Right lobe of liver (tissue), 4 donors: ENCODE measurements at regions not wholly inside any gene's neighbourhood (a gene's known extent, or its start where the extent isn't known, plus 50 kb on each side); places are given as distances from the start of the nearest gene placed in this dataset.

Experiments used
- POLR2A ChIP-seq: fragments of 450-650 bp; IDR thresholded peaks from one replicate; pipeline ENCODE4 v1.6.1; 2017; ENCODE audit warnings: antibody characterized with exemption, mild to moderate bottlenecking
- TF ChIP-seq, protein P1 (sequence below), 4 donors: fragments of 200-600 bp in 3 of 4; fragments of 450-650 bp in 1 of 4; IDR thresholded peaks; one replicate each; pipeline versions ENCODE4 v1.5.1 to v1.8.0; 2016 to 2022; ENCODE audit warnings: antibody characterized with exemption in 4 of 4, mild to moderate bottlenecking in 2 of 4
- donor health status: DM: no; HTN: no; CAD: no.
- donor health status: DM: no; HTN: no; CAD: no.
- donor health status: DM: no; HTN: yes; CAD: no.

GRCh38 chr3:6228958-6229683, 631.8 kb upstream of the GRM7 start:
- TF ChIP-seq, protein P1, sequence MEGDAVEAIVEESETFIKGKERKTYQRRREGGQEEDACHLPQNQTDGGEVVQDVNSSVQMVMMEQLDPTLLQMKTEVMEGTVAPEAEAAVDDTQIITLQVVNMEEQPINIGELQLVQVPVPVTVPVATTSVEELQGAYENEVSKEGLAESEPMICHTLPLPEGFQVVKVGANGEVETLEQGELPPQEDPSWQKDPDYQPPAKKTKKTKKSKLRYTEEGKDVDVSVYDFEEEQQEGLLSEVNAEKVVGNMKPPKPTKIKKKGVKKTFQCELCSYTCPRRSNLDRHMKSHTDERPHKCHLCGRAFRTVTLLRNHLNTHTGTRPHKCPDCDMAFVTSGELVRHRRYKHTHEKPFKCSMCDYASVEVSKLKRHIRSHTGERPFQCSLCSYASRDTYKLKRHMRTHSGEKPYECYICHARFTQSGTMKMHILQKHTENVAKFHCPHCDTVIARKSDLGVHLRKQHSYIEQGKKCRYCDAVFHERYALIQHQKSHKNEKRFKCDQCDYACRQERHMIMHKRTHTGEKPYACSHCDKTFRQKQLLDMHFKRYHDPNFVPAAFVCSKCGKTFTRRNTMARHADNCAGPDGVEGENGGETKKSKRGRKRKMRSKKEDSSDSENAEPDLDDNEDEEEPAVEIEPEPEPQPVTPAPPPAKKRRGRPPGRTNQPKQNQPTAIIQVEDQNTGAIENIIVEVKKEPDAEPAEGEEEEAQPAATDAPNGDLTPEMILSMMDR (IDR thresholded peaks at IDR 0.05), result no peak
- TF ChIP-seq POLR2A, result no peak
